ENCODE measurements at regions not wholly inside any gene's neighbourhood (a gene's known extent, or its start where the extent isn't known, plus 50 kb on each side); places are given as distances from the start of the nearest gene placed in this dataset.

GRCh38 chr2:14547830-14548229, 84.7 kb upstream of the LRATD1 start:
- DNase-seq (ENCODE audit: low read depth): no peak
- in situ Hi-C loops (cut with HindIII; ENCODE audit: low sequenced_read_pairs): no loop called here
- H3K4me3 ChIP-seq (ENCODE audit: low read depth, low read length): no peak overlapping the region
- no peak for TF ChIP-seq CTCF (IDR thresholded peaks at IDR 0.05; ENCODE audit: low read depth, low read length, missing control alignments)

- TF ChIP-seq CTCF (IDR thresholded peaks at IDR 0.05; ENCODE audit: low read depth, low read length, missing control alignments): no peak
- H3K4me3 ChIP-seq (ENCODE audit: low read depth, low read length): no peak overlapping the region
- in situ Hi-C loops (cut with HindIII; ENCODE audit: low sequenced_read_pairs): no loop called here
- no peak for DNase-seq (ENCODE audit: low read depth)
Observed at GRCh38 chr2:14550658-14551057, 81.9 kb upstream of the LRATD1 start.

GRCh38 chr2:14551069-14551468, 81.4 kb upstream of the LRATD1 start:
- TF ChIP-seq CTCF (IDR thresholded peaks at IDR 0.05; ENCODE audit: low read depth, low read length, missing control alignments): no peak
- no peak for DNase-seq (ENCODE audit: low read depth)
- no peak overlapping the region for H3K4me3 ChIP-seq (ENCODE audit: low read depth, low read length)
- in situ Hi-C loops (cut with HindIII; ENCODE audit: low sequenced_read_pairs): no loop called here

- H3K4me3 ChIP-seq (ENCODE audit: low read depth, low read length): no peak overlapping the region
- no peak for DNase-seq (ENCODE audit: low read depth)
- TF ChIP-seq CTCF (IDR thresholded peaks at IDR 0.05; ENCODE audit: low read depth, low read length, missing control alignments): no peak
- in situ Hi-C loops (cut with HindIII; ENCODE audit: low sequenced_read_pairs): no loop called here
Observed at GRCh38 chr2:14552286-14552685, 80.2 kb upstream of the LRATD1 start.

GRCh38 chr2:14552818-14553217, 79.7 kb upstream of the LRATD1 start:
- no peak overlapping the region for H3K4me3 ChIP-seq (ENCODE audit: low read depth, low read length)
- DNase-seq (ENCODE audit: low read depth): no peak
- TF ChIP-seq CTCF (IDR thresholded peaks at IDR 0.05; ENCODE audit: low read depth, low read length, missing control alignments): no peak
- in situ Hi-C loops (cut with HindIII; ENCODE audit: low sequenced_read_pairs): no loop called here

- in situ Hi-C loops (cut with HindIII; ENCODE audit: low sequenced_read_pairs): no loop called here
- no peak for TF ChIP-seq CTCF (IDR thresholded peaks at IDR 0.05; ENCODE audit: low read depth, low read length, missing control alignments)
- no peak overlapping the region for H3K4me3 ChIP-seq (ENCODE audit: low read depth, low read length)
- DNase-seq (ENCODE audit: low read depth): no peak
Observed at GRCh38 chr2:14554849-14555545, 77.5 kb upstream of the LRATD1 start.

Data from astrocyte of the cerebellum (primary cell).